ENCODE measurements at regions not wholly inside any gene's neighbourhood (a gene's known extent, or its start where the extent isn't known, plus 50 kb on each side); places are given as distances from the start of the nearest gene placed in this dataset.

- TF ChIP-seq CTCF (IDR thresholded peaks at IDR 0.05; ENCODE audit: borderline replicate concordance, control extremely low read depth, extremely low read depth, insufficient read depth, missing control alignments): no peak
- DNase-seq (ENCODE audit: low spot score): no peak
- in situ Hi-C loops (cut with MboI; ENCODE audit: low sequenced_read_pairs, unreplicated experiment): no loop called here
These were observed 231.9 kb upstream of the MMADHC start for GRCh38 chr2:149819356-149819957.

DNA sequence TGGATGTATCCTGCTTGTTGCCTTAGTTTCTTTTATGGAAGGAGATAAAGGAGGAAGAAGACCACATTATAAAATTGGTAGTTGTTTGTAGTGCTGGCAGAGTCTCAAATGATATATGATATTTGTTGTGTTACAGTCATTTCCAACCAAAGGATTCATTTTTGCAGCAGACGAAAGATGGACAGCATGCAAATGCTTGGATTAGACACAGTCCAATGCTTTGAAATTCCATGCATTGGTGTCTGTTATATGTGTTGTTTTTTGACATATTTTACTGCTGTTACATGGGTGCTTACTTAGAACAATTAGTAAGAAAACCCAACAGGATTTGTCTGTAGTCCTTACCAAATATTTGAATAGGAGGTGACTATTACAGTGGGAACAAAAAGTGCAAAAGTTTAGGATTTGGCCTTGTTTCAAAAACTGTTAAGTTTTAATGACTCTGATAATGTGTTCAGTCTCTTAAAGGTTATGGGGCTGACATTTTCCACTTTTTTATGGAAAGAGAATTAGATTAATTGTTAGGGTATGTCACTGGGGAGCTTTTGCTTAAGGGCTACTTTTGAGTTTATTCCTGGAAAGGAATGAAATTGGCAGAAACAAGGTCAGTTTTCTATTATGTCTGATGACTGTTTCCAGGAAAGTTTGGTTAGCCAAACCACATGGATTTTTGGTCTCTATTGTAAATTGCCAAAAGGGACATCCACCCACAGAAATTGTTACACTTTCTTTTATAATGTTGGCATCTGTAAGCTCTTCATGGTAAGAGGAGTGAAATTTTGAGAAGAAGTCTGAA, 229.4 kb upstream of the MMADHC start:
- TF ChIP-seq CTCF (IDR thresholded peaks at IDR 0.05; ENCODE audit: borderline replicate concordance, control extremely low read depth, extremely low read depth, insufficient read depth, missing control alignments): no peak
- in situ Hi-C loops (cut with MboI; ENCODE audit: low sequenced_read_pairs, unreplicated experiment): no loop called here
- no peak for DNase-seq (ENCODE audit: low spot score)

DNA sequence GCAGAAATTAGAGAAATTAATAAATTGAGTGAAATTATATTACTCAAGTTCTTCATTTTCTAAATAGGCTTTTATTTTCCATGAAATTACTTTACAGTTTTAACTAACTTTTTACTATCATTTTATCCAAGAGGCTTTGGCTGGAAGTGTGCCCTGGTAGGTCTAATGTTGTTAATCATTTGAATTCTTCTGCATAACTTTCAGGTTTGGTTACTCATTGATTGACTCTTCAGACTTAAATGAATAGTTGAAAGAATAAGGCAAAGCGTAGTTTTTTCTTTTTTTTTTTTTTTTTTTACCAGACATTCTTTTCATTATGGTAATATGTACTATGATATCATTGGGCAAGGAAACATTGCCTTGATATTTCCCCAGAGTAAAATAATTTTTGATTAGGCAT, 228.4 kb upstream of the MMADHC start:
- no peak for DNase-seq (ENCODE audit: low spot score)
- in situ Hi-C loops (cut with MboI; ENCODE audit: low sequenced_read_pairs, unreplicated experiment): no loop called here
- no peak for TF ChIP-seq CTCF (IDR thresholded peaks at IDR 0.05; ENCODE audit: borderline replicate concordance, control extremely low read depth, extremely low read depth, insufficient read depth, missing control alignments)

GRCh38 chr2:149814901-149815300, 227.3 kb upstream of the MMADHC start:
- DNase-seq (ENCODE audit: low spot score): no peak
- in situ Hi-C loops (cut with MboI; ENCODE audit: low sequenced_read_pairs, unreplicated experiment): no loop called here
- no peak for TF ChIP-seq CTCF (IDR thresholded peaks at IDR 0.05; ENCODE audit: borderline replicate concordance, control extremely low read depth, extremely low read depth, insufficient read depth, missing control alignments)

DNA sequence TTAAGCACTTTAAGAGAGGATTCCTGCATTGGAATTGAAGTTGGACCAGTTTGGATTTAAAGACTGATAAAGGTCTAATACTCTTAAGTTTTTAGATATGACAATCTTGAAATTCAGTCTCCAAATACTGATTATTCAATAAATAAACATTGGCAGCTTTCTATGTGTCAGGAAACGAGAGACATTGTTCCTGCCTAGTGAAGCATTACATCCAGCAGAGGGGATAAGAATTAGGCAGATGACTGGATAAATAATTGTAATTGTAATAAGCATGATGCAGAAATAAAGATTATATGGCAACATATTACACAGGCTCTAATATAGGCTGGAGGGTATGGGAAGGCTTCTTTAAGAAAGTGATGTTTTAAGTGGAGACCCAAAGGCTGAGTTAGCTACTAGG, 226.5 kb upstream of the MMADHC start:
- in situ Hi-C loops (cut with MboI; ENCODE audit: low sequenced_read_pairs, unreplicated experiment): no loop called here
- TF ChIP-seq CTCF (IDR thresholded peaks at IDR 0.05; ENCODE audit: borderline replicate concordance, control extremely low read depth, extremely low read depth, insufficient read depth, missing control alignments): no peak
- no peak for DNase-seq (ENCODE audit: low spot score)

DNA sequence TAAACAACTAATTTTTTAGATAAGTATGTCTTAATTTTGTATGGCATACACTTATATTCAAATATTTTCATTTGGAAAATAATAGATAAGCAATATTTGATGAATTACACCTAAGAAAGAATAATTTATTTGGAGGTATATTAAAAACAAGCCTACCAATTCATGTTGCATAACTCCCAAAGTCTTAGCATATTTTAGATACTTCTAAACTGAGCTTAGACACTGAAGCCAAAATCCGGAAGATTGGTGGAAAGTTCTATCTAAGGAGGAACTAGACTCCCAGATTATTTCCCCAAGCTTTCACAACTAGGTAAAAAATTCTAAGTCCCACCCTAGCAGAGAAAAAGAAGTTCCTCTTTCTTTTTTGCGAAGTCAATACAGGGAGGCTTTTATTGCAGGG, 221.0 kb upstream of the MMADHC start:
- no peak for TF ChIP-seq CTCF (IDR thresholded peaks at IDR 0.05; ENCODE audit: borderline replicate concordance, control extremely low read depth, extremely low read depth, insufficient read depth, missing control alignments)
- no peak for DNase-seq (ENCODE audit: low spot score)
- in situ Hi-C loops (cut with MboI; ENCODE audit: low sequenced_read_pairs, unreplicated experiment): no loop called here
